CD14-positive monocyte (primary cell): ENCODE measurements at regions not wholly inside any gene's neighbourhood (a gene's known extent, or its start where the extent isn't known, plus 50 kb on each side); places are given as distances from the start of the nearest gene placed in this dataset.

ENCODE experiments used
- DNase-seq, 3 donors: peaks; one replicate each; pipeline ENCODE4 v3.0.0-alpha.2; 2011 to 2022
- H2AFZ ChIP-seq: 2 replicates; pipeline ENCODE4 v1.6.0; 2012; ENCODE audit warnings: mild to moderate bottlenecking, low read depth, low read length, inconsistent platforms; ENCODE audit not compliant: insufficient read depth, poor library complexity, severe bottlenecking
- H3K27ac ChIP-seq, 2 donors: 1 replicate in 1 of 2; 2 replicates in 1 of 2; pipeline ENCODE4 v1.5.1; 2012 to 2013; ENCODE audit warnings: low read length in 2 of 2, control low read depth in 1 of 2, inconsistent platforms in 1 of 2, low read depth in 1 of 2, mild to moderate bottlenecking in 1 of 2
- H3K27me3 ChIP-seq, 2 donors: one replicate each; pipeline versions ENCODE4 v1.6.0 to v1.6.1; 2011 to 2013; ENCODE audit warnings: low read length in 2 of 2; ENCODE audit not compliant: control insufficient read depth in 2 of 2, insufficient read depth in 2 of 2
- H3K36me3 ChIP-seq, 2 donors: replicated peaks in 1 of 2; 1 replicate in 1 of 2; 2 replicates in 1 of 2; pipeline versions ENCODE4 v1.5.1 to v1.6.1; 2012 to 2013; ENCODE audit warnings: low read length in 2 of 2, control low read depth in 1 of 2, inconsistent platforms in 1 of 2, mild to moderate bottlenecking in 1 of 2; ENCODE audit not compliant: insufficient read depth in 2 of 2, control insufficient read depth in 1 of 2
- H3K4me1 ChIP-seq, 2 donors: 1 replicate in 1 of 2; 2 replicates in 1 of 2; pipeline versions ENCODE4 v1.5.1 to v1.6.1; 2012 to 2013; ENCODE audit warnings: low read length in 2 of 2, control low read depth in 1 of 2, inconsistent platforms in 1 of 2, mild to moderate bottlenecking in 1 of 2, moderate library complexity in 1 of 2; ENCODE audit not compliant: insufficient read depth in 2 of 2, control insufficient read depth in 1 of 2
- H3K4me2 ChIP-seq: replicated peaks from 2 replicates; pipeline ENCODE3; 2012; ENCODE audit warnings: low read length, moderate library complexity, mild to moderate bottlenecking; ENCODE audit not compliant: poor library complexity, severe bottlenecking; ENCODE audit errors: extremely low read depth
- H3K4me3 ChIP-seq, 3 experiments: fragments of 200-600 bp in 1 of 3; sonication (generic) in 1 of 3; replicated peaks in 1 of 3; 1 replicate in 2 of 3; 2 replicates in 1 of 3; pipeline ENCODE4 v1.5.1; 2011 to 2013; ENCODE audit warnings: low read length in 3 of 3, mild to moderate bottlenecking in 3 of 3, control low read depth in 2 of 3, low read depth in 2 of 3, inconsistent platforms in 1 of 3, moderate library complexity in 1 of 3
- H3K79me2 ChIP-seq: 2 replicates; pipeline ENCODE4 v1.6.0; 2012; ENCODE audit warnings: mild to moderate bottlenecking, control low read depth, inconsistent platforms, low read length, moderate library complexity; ENCODE audit not compliant: insufficient read depth
- H3K9ac ChIP-seq: 2 replicates; pipeline ENCODE4 v1.6.0; 2017; ENCODE audit warnings: low read length, mild to moderate bottlenecking; ENCODE audit not compliant: insufficient read depth, poor library complexity, severe bottlenecking
- H3K9me3 ChIP-seq, 2 donors: replicated peaks in 1 of 2; 1 replicate in 1 of 2; 2 replicates in 1 of 2; pipeline versions ENCODE4 v1.5.1 to v1.6.1; 2012 to 2013; ENCODE audit warnings: low read length in 2 of 2, control low read depth in 1 of 2; ENCODE audit not compliant: control insufficient read depth in 1 of 2, insufficient read depth in 1 of 2
- H4K20me1 ChIP-seq: 2 replicates; pipeline ENCODE4 v1.6.0; 2012; ENCODE audit warnings: mild to moderate bottlenecking, low read length, control low read depth, moderate library complexity; ENCODE audit not compliant: insufficient read depth
- H3K27ac Mint-ChIP-seq, 7 donors: one replicate each; pipeline ENCODE4 v1.8.0; 2020; ENCODE audit warnings: mild to moderate bottlenecking in 7 of 7, mixed read lengths in 7 of 7, moderate library complexity in 6 of 7, inconsistent platforms in 2 of 7
- H3K27me3 Mint-ChIP-seq, 3 donors: one replicate each; pipeline ENCODE4 v1.8.0; 2021 to 2022; ENCODE audit warnings: low read depth in 3 of 3, mild to moderate bottlenecking in 3 of 3, mixed read lengths in 3 of 3, moderate library complexity in 3 of 3, inconsistent platforms in 1 of 3
- H3K36me3 Mint-ChIP-seq, 2 donors: one replicate each; pipeline ENCODE4 v1.8.0; 2020; ENCODE audit warnings: mixed read lengths in 2 of 2, inconsistent platforms in 1 of 2, mild to moderate bottlenecking in 1 of 2
- H3K4me1 Mint-ChIP-seq: one replicate; pipeline ENCODE4 v1.8.0; 2020; ENCODE audit warnings: mild to moderate bottlenecking, mixed read lengths
- H3K4me3 Mint-ChIP-seq, 2 donors: one replicate each; pipeline ENCODE4 v1.8.0; 2020; ENCODE audit warnings: mild to moderate bottlenecking in 2 of 2, mixed read lengths in 2 of 2, moderate library complexity in 1 of 2
- H3K9me3 Mint-ChIP-seq, 7 donors: one replicate each; pipeline ENCODE4 v1.8.0; 2020 to 2022; ENCODE audit warnings: mixed read lengths in 7 of 7, mild to moderate bottlenecking in 6 of 7, moderate library complexity in 6 of 7, inconsistent platforms in 2 of 7
- CTCF ChIP-seq: fragments of 200-600 bp; IDR thresholded peaks from one replicate; pipeline ENCODE4 v1.8.0; 2022; ENCODE audit warnings: antibody characterized with exemption, mild to moderate bottlenecking
- WGBS: methylation state at CpG from one replicate; pipeline ENCODE4 v1.1.5; 2013; ENCODE audit warnings: missing lambda C conversion rate; ENCODE audit not compliant: insufficient coverage; 5-methylcytosine and 5-hydroxymethylcytosine counted together
- intact Hi-C, 2 donors: fragments of 100-400 bp; cut with micrococcal nuclease; formaldehyde crosslinking; loops; one replicate each; pipeline versions ENCODE4 v1.15.0 to v1.15.1; 2023

- Histone ChIP-seq H3K4me3 (no peak overlapping the region), H2AFZ (no peak overlapping the region), H3K36me3 (no peaks in the 10 kb centered on the region), H3K4me1 (no peaks in the 10 kb centered on the region), H4K20me1 (no peaks in the 10 kb centered on the region), H3K9ac (no peak overlapping the region), H3K27ac (no peak overlapping the region), H3K27me3 (no peaks in the 10 kb centered on the region), H3K4me2 (no peak overlapping the region), H3K79me2 (no peaks in the 10 kb centered on the region), H3K9me3 (no peaks in the 10 kb centered on the region)
- Mint-ChIP-seq H3K27ac (no peak overlapping the region), H3K36me3 (no peaks in the 10 kb centered on the region), H3K4me1 (no peaks in the 10 kb centered on the region), H3K27me3 (no peaks in the 10 kb centered on the region), H3K4me3 (no peak overlapping the region), H3K9me3 (no peaks in the 10 kb centered on the region)
- 100% methylated on average over 1 of the region's 3 CpGs for WGBS
- no peak for TF ChIP-seq CTCF
- DNase-seq: no peak
- intact Hi-C loops: no loop called here
These were observed 71.4 kb upstream of the PRKD1 start for GRCh38 chr14:29999013-29999539.

GRCh38 chr14:30002859-30003258 lies 75.2 kb upstream of the PRKD1 start:
- H2AFZ ChIP-seq: no peak overlapping the region
- intact Hi-C loops: no loop called here
- TF ChIP-seq CTCF: no peak

More at GRCh38 chr14:30002859-30003258, 75.2 kb upstream of the PRKD1 start:
- DNase-seq: no peak
- H3K4me1 Mint-ChIP-seq: no peaks in the 10 kb centered on the region
- Histone ChIP-seq H3K9ac (no peak overlapping the region), H3K4me1 (no peaks in the 10 kb centered on the region), H3K27me3 (no peaks in the 10 kb centered on the region), H4K20me1 (no peaks in the 10 kb centered on the region), H3K4me3 (no peak overlapping the region), H3K9me3 (no peaks in the 10 kb centered on the region), H3K36me3 (no peaks in the 10 kb centered on the region), H3K27ac (no peak overlapping the region), H3K4me2 (no peak overlapping the region), H3K79me2 (no peaks in the 10 kb centered on the region)
- no peak overlapping the region for H3K27ac Mint-ChIP-seq
- H3K9me3 Mint-ChIP-seq: no peaks in the 10 kb centered on the region
- no peak overlapping the region for H3K4me3 Mint-ChIP-seq
- H3K36me3 Mint-ChIP-seq: no peaks in the 10 kb centered on the region
- whole genome bisulfite sequencing: 73% methylated on average over 2 of the region's 5 CpGs
- H3K27me3 Mint-ChIP-seq: no peaks in the 10 kb centered on the region
